CD4-positive, alpha-beta T cell treated with Interleukin-4 for 4 hours (primary cell): ENCODE measurements at regions not wholly inside any gene's neighbourhood (a gene's known extent, or its start where the extent isn't known, plus 50 kb on each side); places are given as distances from the start of the nearest gene placed in this dataset.

ENCODE experiments used
- DNase-seq: peaks from one replicate; pipeline ENCODE4 v3.0.0-alpha.2; 2020

DNA sequence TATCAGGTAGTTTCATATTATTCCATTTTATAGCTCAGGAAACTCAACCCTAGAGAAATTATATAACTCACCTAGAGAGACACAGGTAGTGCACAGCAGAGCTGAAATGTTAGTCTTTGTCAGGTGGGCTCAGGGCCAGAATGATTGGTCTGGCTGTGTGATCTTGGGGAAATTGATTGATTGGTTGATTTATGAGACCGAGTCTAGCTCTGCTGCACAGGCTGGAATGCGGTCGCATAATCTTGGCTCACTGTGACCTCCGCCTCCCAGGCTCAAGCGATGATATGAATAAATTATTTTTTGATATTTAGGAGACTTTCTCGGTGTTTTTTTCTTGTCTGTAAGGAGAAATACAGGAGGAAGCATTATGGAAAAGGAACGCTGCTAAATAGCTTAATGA, 239.9 kb upstream of the SLC10A2 start:
- no peak for DNase-seq

DNA sequence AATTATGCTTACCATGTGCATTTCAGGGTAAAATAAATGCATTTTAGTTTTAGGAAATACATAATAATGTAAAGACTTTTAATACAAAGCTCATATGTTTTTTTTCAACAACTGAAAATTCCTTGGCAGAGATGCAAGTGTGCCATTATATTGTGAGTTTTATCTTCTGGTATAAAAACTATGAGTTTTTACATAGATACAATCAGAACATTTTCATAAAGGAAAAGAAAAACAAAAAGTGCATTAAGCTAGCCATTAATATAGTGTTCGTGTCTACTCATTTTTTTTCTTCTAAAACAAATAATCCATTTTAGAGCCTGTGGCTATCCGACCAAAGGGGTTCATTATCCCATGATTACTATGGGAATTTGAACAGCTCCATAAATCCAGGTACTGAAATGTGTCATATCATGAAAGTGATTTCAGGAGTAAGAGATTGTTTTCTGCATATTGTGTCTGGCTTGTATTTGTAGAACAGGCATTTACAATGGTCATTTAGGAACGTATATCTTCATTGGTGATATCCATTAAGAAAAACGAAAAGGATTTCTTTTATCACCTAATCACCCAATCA, 236.9 kb upstream of the SLC10A2 start:
- no peak for DNase-seq

DNA sequence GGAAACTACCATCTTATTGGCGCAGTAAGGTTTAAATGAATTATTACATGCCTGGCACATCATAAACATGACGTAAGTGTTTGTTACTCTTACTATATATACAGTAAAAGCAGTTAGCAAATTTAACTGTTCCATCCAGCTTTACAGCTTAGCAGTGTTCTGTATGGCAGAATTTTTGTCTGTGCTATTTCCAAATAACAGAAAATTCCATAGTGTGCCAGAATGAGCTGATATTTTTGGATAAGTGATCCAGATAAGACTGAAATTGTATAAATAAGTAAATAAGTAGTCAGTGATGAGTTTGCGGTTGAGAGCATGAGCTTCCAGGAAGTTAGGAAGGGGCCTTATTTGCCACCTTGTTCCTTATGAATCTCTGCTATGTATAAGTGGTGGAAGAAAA, 236.5 kb upstream of the SLC10A2 start:
- DNase-seq, result no peak

DNA sequence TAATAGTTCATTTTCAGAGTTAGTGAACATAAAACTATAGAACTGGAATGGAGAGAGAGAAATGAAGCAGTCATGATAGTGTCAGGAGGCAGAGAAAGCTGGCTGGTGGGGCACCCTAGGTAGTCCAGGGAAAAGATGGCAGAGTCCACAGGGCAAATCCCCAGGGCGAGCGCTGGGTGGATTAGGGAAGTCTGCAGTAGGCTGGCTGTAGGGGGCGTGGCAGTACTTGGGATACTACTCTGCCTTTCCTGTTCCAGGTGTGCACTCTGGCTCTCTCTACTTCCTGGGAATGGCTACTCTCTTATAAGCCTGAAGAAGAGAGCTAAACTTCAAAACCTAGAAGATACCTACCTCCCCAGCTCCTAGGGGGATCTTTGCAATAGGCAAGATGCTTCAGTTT, 232.9 kb upstream of the SLC10A2 start:
- DNase-seq, result no peak

DNA sequence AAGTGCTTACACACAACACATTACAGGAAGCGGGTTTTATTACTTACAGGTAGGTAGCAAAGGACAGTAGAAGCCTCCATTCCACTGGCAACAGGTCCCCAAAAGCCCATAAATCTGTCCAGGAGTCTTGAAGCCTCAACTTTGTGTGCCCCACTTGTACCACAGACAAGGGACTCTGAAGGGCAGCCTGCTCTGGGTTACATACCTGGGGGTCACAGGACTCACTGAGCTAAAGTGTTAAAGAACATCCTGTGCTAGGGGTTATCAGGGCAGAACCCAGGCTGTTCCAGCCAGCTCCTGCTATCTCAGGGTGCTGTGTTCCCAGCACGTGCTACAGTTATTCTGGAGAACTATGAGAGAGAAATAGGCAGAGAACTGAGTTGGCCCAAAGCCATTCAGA, 230.9 kb upstream of the SLC10A2 start:
- DNase-seq, result no peak

DNA sequence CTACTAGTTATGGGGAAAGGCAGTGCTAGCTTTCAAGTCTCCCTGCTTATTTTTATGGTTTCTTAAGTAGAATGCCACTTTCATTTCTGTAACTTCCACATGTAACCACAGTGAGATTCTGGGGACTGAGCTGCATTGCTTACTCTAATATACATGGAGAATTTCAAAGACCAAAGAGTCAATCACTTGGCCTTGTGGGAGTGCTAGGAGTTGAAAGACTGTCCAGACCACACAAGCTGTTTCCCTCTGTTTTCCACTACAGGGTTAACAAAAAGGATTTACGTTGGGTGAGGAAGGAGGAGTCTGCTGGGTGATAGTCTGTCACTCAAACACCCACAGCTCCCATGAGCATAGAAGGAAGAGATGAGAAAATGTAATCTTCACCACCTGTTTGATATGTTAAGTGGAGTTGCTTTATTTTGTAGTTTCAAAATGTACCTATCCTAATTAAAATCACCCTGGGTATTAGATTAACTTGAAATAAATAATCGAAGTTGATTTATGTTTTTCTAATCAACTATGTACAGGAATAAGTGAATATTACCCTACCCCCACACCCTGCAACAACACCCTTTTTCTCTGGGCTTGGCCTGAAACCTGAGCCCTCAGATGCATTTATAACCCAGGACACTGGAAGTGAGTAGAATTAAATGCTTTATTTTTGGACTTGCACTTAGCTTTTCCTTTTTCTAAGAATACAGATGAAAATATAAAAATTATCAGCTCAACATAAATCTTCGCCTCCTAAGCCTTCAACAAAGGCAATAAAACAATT, 225.8 kb upstream of the SLC10A2 start:
- DNase-seq, result no peak

DNA sequence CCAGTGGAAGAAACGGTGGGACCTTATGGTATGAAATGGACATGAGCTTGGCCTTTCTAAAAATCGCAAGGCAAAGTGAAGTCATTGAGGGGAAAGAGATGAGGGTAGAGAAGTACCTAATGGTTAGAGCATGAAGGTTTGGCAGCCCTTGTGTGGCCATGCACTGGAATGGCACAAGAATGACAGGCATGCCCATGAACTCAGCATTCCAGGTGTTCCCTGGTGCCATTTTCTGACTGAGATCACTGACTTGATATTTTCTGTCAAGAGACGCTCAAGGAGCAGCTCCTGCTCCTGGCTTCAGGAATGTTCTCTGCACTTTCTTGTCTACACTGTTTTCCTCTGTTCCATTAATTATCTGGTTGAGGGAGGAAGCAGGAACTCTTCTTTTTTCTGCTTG, 225.0 kb upstream of the SLC10A2 start:
- DNase-seq, result no peak

DNA sequence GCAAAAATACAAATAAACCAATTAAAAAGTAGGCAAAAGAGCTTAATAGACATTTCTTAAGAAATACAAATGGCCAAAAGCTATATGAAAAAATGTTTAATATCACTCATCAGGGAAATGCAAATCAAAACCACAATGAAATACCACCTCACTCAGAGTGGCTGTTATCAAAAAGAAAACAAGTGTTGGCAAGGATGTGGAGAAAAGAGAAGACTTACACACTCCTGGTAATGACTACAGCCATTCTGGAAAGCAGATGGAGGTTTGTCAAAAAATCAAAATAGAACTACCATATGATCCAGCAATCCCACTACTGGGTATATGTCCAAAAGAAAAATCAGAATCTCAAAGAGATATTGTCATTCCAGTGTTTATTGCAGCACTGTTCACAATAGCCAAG, 223.5 kb upstream of the SLC10A2 start:
- no peak for DNase-seq

DNA sequence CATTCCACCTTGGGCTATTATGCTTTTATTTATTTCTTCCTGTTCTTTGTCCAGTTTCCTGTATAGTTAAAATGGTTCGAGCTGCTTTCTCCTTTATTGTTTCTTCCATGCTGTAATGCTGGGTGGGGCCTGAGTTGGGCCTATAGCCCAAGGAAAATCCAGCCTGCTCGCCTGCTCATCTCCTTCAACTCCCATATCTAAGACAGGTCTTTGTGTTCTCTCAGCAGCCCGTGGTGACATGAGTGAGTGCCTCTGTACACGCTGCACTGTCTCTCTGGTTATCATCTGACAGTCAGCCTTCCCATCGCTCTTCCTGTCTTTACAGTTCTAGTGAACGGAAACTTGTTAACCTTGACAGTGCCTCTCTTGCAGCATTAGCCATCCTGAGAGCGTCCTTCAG, 221.9 kb upstream of the SLC10A2 start:
- no peak for DNase-seq

DNA sequence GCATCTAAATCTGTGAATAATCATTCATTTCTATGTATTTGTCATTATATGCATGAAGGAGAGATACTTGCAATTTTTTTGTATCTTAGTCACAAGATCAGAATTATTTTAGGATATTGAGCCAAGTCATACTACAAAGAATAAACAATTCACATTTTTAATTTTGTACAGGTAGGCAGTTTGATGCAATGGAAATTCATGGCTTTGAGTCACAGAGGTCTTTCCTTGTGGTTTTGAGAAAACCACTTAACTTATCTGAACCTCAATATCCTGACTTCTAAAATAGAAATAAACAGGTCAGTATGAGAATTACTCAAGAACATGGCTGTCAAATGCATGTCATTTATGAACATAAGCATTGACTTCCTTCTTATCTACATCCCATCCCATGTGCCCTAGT, 221.4 kb upstream of the SLC10A2 start:
- DNase-seq, result no peak

DNA sequence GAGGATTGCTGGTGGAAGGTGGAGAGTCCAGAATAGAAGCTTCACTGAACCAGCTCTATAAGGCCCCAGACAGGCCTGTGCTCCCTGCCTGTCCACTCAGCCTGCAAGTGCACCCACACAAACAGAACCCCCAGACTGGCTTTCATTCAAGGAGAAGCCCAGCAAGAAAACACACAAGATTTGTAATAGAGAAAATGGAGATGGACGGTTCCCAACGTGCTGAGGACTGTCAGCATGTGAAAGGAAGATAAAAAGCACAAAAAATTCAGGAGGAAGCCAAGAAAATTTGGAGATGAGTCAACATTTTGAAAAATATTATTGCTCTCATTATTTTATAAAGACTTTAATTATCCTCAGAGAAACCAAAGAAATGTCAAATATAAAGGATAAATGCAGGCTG, 218.2 kb upstream of the SLC10A2 start:
- DNase-seq, result no peak

DNA sequence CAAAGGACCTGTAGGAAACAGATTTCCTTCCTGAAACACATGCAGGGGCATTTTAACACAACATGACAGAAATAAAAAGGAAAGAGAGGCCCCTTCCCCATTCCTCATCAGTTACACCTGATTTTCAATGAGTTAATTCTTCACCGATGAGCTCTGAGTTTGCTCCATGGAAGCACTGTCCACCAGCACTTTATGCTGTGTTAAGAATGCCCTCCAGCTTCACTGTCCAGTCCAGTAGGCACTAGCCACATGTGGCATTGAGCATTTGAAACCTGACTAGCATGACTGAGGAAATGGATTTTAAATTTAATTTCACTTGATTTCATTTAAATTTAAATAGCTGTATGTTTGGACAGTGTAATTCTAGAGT, 217.2 kb upstream of the SLC10A2 start:
- no peak for DNase-seq

DNA sequence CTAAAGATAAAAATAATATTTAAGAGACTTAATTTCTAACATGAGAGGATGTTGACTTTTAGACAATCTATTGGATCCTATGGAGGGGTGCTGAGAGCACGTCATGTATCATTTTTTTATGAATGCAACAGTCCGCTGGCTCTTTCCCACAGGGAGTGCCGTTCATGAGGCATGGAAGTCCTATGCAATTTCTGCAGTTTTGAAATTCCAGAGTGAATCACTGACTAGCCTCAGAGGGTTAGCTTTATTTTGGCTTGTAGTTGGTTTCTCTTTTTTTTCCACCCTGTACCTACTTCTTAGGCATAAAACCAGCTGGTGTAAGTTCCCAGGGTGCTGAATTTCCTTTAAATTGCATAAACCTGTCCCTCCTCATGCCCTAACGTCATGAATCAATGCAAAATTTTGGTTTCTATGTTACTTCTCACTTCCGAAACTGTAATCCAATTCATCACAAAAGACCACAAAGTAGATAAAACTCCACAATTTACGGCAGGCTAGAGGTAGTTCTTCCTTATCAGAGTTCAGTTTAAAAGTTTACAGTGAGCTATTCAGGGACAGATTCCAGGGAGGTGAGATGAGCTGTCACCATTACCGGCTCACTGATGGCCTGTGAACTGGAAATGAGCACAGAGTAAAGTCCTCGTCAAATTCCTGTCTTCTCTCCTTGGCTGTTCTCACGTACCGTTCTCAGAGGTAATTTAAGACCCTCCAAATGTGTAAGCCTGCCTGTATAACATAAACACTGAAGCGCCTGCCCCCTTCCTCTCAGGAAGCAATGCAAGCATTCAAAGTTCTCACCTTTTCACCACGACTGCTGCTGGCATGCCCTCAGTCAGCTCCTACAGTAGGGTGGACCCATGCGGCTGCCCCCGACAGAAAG, 216.6 kb upstream of the SLC10A2 start:
- no peak for DNase-seq

DNA sequence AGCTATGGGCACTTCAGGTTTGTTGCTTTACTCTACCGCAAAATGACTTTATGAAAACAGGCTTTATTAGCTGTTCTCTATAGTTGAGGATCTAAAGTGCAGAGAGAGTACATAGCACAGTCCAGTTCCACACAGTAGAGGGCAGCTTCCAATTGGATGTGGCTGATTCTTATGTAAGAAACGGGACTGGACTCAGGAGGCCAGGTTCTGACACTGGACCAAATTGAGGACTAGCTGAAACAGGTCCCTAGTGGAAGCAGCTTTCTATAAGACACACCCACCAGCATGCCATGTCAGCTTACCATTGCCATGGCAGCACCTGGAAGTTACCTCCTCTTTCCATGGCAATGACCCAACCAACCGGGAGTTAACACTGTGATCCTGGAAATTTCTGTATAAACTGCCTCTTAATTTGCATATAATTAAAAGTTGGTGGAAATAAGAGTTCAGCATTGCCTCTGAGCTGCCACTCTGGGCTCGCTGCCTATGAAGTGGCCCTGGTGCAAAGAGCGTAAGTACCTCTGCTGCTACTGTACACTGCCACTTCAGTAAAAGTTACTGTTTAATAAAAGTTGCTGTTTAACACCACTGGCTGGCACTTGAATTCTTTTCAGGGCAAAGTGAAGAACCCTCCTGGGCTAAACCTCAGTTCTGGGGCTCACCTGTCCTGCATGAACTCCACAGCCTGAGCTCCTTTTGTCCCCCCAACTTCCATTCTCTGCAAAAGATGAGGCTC, 211.9 kb upstream of the SLC10A2 start:
- no peak for DNase-seq

DNA sequence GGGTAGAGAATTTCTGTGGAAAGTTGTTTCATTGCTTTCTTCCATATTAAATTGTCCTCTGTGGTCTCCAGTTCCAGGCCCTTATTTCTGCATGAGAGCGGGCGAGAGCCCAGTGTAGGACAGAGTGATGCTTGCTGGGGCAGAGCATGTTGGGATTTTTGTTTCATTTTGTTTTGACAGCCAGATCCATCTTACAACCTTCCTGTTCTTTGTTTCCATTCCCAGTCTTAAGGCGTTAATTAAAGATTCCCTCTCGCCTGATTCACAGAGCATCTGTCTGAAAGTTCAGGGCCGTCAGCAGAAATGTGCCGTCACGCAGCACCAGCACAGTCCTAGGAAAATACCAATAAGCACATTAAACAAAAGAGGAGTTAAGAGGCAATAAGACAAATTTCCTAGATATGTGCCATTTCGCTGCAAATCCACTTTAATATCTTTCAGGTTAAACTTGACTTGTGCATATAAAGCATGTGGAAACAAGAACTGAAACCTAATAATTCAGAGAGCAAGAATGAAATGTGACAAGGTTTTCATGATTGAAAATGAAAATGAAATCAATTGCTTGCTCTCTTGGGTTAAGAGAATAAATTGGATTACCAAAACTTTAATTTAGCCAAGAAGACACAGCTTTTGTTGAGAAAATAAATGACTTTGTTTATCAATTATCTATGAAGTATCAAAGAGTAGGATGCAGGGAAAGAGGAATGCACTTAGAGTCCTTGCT, 210.7 kb upstream of the SLC10A2 start:
- no peak for DNase-seq

DNA sequence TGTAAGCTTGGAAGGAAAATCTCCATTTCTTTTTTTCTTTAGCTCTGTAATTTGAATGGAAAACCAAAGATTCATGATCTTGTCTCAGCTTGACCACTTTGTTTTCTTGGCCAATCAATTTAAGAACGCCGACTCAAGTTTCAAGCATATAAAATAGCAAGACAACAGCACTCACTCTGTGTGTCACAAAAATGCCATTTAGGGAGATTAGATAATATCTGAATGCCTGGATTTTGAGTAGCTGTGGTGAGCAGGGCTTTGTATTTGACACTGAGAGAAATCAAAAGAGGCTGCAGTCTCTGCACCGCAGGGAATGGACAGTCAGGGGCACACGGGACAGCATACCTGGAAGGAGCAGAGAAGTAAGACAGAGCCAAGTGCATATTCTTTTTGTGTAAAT, 209.5 kb upstream of the SLC10A2 start:
- DNase-seq, result no peak

DNA sequence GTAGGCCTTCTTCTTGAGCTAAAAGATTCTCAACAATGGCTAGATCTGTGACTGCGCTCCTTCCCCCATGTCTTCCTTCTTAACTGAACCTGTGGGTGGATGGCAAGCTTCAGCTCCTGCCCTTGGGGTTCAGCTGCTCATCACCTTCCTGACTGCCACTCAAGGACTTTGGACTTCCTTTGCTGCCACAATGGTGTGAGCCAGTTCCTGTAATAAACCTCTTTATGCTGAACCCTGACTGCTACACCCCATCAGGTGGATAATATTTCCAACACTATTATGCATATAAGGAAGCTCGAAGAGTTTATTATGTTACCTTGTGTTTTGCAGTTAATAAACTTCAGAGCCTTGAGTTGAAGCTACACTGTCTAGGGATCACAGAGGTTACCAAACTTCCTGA, 208.9 kb upstream of the SLC10A2 start:
- no peak for DNase-seq

DNA sequence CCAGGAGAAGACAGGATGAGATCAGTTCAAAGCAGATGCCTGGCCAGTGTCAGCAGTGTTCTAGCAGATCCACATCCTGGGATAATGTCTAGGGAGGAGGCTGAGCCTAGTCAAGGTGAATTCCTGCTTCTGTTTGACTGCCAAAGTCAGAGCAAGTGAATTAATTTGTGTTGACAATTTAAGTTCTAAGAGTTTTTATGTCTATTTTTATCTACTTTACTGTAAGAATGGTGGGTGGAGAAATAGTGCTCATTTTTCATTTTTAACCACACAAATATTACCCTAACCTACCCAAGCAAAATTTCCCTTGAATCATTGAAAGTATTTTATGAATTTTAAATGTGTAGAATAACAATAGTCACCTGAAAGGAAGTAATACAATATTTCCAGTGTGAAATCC, 207.6 kb upstream of the SLC10A2 start:
- DNase-seq, result no peak

DNA sequence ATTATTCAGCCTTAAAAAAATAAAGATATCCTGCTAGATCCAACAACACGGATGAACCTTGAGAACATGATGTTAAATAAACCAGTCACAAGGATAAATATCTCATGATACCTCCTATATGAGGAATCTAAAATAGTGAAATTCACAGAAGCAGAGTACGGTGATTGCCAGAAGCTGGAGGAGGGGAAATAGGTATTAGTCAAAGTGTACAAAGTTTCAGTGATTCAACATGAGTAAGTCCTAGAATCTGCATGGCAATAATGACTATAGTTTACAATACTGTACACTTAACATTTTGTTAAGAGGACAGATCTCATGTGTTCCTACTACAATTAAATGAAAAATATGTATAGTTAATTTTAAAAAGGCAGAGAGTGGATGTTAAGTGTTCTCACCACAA, 206.6 kb upstream of the SLC10A2 start:
- no peak for DNase-seq

DNA sequence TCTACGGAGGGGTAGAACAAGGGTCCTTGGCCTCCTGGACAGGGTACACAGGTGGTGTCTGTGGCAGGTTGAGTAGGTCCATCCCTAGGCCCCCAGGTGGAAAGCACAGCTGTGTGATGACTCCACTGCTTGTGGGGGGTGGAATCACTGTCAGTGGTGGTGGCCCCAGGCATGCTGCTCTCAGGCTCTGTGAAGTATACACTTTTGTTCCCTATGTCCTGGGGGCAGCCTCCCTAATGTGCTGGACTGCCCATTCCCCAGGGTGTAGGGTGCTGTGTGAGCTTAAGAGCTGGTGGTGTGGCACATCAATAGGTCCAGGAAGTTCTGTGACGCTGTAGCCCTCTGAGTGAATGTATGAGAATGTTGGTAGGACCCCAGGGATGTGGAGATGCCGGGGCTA, 197.2 kb upstream of the SLC10A2 start:
- DNase-seq, result no peak

DNA sequence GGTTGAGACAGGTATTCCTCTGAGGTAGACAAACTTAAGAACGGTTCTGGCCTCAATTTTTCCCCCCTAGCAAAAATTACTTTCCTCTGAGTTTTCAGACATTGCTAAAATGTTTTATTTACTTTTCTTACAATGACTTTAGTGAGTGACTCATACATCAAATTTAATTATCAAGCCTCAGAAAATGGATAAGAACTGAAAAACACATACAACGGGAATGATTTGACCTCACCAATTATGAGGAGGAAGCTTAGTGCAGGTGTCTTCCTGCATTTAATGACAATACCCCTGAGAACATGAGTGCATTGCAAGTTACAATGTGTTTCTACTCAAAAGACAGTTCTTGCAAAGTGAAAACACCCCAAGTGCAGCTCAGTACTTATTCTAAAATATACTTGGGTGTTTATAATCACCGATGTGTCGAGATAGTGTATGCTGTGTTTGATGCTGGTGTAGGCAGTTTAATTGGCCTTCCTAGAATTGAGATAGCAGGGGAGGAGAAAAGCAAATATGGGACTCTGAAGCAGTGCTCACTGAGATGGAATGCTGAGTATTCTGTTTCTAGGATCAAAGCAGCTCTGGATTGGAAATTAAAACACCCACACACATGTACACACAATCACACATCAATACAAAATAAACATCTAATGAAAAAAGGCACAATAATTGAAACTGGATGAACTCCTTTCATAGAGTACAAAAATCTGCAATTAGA, 189.5 kb upstream of the SLC10A2 start:
- DNase-seq, result no peak

DNA sequence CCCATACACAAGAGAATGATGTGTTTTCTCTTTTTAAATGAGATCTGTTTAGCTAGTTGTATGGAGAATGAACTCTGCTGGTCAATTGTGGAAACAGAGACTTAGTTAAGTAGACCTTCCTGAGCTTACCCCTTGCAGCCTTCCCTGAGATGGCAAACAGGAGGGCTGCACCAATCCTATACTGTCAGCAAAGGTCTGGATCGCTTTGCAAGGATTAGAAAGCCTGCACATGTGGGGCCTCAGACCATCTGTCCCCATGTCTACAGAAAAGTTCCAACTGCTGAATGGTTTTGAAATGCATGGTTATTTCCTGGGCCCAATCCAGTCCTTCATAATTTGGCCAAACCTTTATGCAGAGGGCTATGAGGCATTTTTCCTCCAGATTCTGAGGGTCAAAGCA, 183.9 kb upstream of the SLC10A2 start:
- DNase-seq, result no peak
